Gastroesophageal sphincter (tissue), 3 donors: ENCODE measurements at regions not wholly inside any gene's neighbourhood (a gene's known extent, or its start where the extent isn't known, plus 50 kb on each side); places are given as distances from the start of the nearest gene placed in this dataset.

Experiments used
- EP300 ChIP-seq: sonication (generic); formaldehyde crosslinking; IDR thresholded peaks from one replicate; pipeline ENCODE4 v1.6.1; 2017; ENCODE audit warnings: antibody characterized with exemption, mild to moderate bottlenecking
- POLR2A ChIP-seq, 2 donors: fragments of 450-650 bp; IDR thresholded peaks; one replicate each; pipeline ENCODE4 v1.6.1; 2017; ENCODE audit warnings: antibody characterized with exemption in 2 of 2, mild to moderate bottlenecking in 2 of 2, moderate library complexity in 1 of 2
- TF ChIP-seq, protein P1 (sequence below), 4 experiments: fragments of 200-600 bp in 2 of 4; fragments of 450-650 bp in 2 of 4; sonication (generic) in 1 of 4; IDR thresholded peaks; one replicate each; pipeline ENCODE4 v1.5.1; 2017 to 2019; ENCODE audit warnings: antibody characterized with exemption in 4 of 4, mild to moderate bottlenecking in 2 of 4, moderate library complexity in 2 of 4

DNA sequence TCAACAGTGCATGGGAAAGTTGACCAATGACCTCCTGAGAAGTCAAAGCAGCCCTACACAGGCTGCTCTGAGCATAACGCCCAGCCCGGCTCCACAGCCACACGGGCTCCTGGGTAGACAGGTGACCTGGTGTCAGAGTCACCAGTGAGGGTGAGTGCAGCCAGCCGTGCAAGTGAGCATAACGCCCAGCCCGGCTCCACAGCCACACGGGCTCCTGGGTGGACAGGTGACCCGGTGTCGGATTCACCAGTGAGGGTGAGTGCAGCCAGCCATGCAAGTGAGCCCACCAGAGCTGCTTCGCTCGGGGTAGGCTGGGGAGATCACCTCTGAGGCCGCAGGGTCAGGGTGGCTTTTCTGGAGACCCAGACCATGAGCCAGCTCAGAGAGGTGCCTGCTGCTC, 94.3 kb upstream of the TMEM18 start:
- TF ChIP-seq, protein P1, sequence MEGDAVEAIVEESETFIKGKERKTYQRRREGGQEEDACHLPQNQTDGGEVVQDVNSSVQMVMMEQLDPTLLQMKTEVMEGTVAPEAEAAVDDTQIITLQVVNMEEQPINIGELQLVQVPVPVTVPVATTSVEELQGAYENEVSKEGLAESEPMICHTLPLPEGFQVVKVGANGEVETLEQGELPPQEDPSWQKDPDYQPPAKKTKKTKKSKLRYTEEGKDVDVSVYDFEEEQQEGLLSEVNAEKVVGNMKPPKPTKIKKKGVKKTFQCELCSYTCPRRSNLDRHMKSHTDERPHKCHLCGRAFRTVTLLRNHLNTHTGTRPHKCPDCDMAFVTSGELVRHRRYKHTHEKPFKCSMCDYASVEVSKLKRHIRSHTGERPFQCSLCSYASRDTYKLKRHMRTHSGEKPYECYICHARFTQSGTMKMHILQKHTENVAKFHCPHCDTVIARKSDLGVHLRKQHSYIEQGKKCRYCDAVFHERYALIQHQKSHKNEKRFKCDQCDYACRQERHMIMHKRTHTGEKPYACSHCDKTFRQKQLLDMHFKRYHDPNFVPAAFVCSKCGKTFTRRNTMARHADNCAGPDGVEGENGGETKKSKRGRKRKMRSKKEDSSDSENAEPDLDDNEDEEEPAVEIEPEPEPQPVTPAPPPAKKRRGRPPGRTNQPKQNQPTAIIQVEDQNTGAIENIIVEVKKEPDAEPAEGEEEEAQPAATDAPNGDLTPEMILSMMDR (IDR thresholded peaks at IDR 0.05): no peak
- TF ChIP-seq EP300: no peak
- no peak for TF ChIP-seq POLR2A (IDR thresholded peaks at IDR 0.05)
